Stimulated activated naive B cell treated with anti-CD40 and anti-IgM and Interleukin-4, amounts not matched to agents 10 μg/mL and 1 μg/mL and 100 μg/mL, for 72 hours (primary cell): ENCODE measurements at regions not wholly inside any gene's neighbourhood (a gene's known extent, or its start where the extent isn't known, plus 50 kb on each side); places are given as distances from the start of the nearest gene placed in this dataset.

Source experiments
- ATAC-seq, 2 donors: fragments of 150-1000 bp; cut with Tn5 transposase; replicated peaks; 2 replicates each; pipeline ENCODE4 v1.10.0; 2021; ENCODE audit warnings: moderate library complexity in 1 of 2
- DNase-seq: peaks from one replicate; pipeline ENCODE4 v3.0.0; 2021
- H3K27ac Mint-ChIP-seq: one replicate; pipeline ENCODE4 v1.8.0; 2022; ENCODE audit warnings: mild to moderate bottlenecking, mixed read lengths
- H3K27me3 Mint-ChIP-seq, 2 donors: one replicate each; pipeline ENCODE4 v1.8.0; 2022; ENCODE audit warnings: mixed read lengths in 2 of 2
- H3K36me3 Mint-ChIP-seq, 2 donors: one replicate each; pipeline ENCODE4 v1.8.0; 2022; ENCODE audit warnings: mixed read lengths in 2 of 2, mild to moderate bottlenecking in 1 of 2
- H3K4me1 Mint-ChIP-seq, 2 donors: one replicate each; pipeline ENCODE4 v1.8.0; 2022; ENCODE audit warnings: mixed read lengths in 2 of 2, mild to moderate bottlenecking in 1 of 2
- H3K4me3 Mint-ChIP-seq, 2 donors: one replicate each; pipeline ENCODE4 v1.8.0; 2022; ENCODE audit warnings: mild to moderate bottlenecking in 2 of 2, mixed read lengths in 2 of 2, moderate library complexity in 1 of 2
- H3K9me3 Mint-ChIP-seq, 2 donors: one replicate each; pipeline ENCODE4 v1.8.0; 2022; ENCODE audit warnings: mixed read lengths in 2 of 2, mild to moderate bottlenecking in 1 of 2

DNA sequence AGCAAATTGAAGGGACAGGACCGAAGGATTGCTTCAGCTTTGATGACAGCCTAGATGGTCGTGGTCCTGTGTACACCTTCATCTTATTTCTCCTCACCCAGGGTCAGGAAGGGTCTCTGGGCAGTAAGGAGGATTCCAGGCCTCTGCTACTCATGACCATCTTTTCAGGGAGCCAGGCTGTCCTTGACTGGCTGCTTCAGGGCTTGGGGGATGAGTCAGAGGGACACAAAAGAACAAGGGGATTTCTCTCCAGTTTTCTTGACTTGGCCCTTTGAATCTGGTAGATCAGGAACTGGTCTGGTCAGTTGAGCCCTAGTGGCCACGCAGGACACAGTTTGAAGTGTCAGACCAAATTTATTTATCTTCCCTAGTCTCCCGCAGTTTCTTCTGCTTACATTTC, 402.1 kb upstream of the CHD6 start:
- H3K4me1 Mint-ChIP-seq = no peaks in the 10 kb centered on the region
- no peak for DNase-seq
- H3K9me3 Mint-ChIP-seq = peaks cover 0 to 3% of the 10 kb centered on the region in 2 donors
- no peak overlapping the region for H3K27ac Mint-ChIP-seq
- H3K4me3 Mint-ChIP-seq = no peak overlapping the region
- ATAC-seq = no peak
- no peaks in the 10 kb centered on the region for H3K27me3 Mint-ChIP-seq
- no peaks in the 10 kb centered on the region for H3K36me3 Mint-ChIP-seq

DNA sequence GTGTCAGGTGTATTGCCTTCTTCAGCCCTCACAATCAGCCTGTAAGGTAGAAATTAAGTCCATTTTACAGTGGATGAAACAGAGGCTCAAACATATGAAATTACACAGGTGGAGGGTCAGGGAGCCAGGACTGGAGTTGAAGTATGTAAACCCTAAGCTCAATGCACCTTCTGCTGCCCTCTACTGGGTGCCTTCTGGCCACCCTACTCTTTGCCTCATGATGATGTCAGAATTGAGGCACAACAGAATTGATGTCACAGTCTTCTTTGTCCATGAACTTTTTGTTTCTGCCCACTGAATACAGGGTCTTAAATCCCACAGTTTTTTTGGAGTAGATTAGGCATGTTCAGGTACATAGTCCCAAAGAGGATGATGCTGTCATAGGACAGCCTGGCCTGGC, 400.8 kb upstream of the CHD6 start:
- no peaks in the 10 kb centered on the region for H3K4me1 Mint-ChIP-seq
- H3K27ac Mint-ChIP-seq = no peak overlapping the region
- H3K27me3 Mint-ChIP-seq = no peaks in the 10 kb centered on the region
- peaks cover 0 to 3% of the 10 kb centered on the region in 2 donors for H3K9me3 Mint-ChIP-seq
- H3K4me3 Mint-ChIP-seq = no peak overlapping the region
- H3K36me3 Mint-ChIP-seq = no peaks in the 10 kb centered on the region
- DNase-seq (no peak), ATAC-seq (no peak)

DNA sequence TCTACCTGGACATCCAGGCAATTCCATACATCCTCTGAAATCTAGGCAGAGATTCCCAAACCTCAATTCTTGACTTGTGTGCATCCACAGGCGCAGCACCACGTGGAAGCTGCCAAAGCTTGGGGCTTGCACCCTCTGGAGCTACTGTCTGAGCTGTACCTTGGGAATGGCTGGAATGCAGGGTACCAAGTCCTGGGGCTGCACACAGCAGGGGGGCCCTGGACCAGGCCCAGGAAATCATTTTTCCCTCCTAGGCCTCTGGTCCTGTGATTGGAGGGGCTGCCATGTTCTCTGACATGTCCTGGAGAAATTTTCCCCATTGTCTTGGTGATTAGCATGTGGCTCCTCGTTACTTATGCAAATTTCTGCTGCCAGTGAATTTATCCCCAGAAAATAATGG, 391.9 kb upstream of the CHD6 start:
- H3K36me3 Mint-ChIP-seq = peaks cover 0 to 2% of the 10 kb centered on the region in 2 donors
- DNase-seq (no peak), ATAC-seq (no peak)
- no peaks in the 10 kb centered on the region for H3K4me1 Mint-ChIP-seq
- no peaks in the 10 kb centered on the region for H3K27me3 Mint-ChIP-seq
- H3K27ac Mint-ChIP-seq = no peak overlapping the region
- H3K4me3 Mint-ChIP-seq = no peak overlapping the region
- peaks cover 7 to 18% of the 10 kb centered on the region in 2 donors for H3K9me3 Mint-ChIP-seq

DNA sequence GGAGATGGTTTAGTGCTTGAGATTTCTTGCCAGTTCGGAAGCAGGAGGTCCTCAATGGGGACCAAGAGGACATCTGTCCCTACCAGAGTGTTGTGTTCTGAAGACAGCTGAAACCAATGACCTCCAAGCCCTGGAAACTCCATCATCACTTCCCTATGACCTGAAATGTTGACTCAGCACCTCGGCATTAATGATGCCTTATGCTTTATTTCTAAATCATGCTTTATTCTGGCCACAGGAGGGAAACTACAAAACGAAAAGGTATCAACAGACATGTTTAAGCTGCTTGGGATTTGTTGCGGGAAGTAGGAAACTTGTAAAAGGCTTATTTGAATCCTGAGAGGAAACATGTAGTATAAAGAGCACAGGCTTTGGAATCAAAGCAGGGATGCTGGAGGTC, 389.1 kb upstream of the CHD6 start:
- Mint-ChIP-seq H3K27ac (no peak overlapping the region), H3K27me3 (no peaks in the 10 kb centered on the region), H3K4me3 (no peak overlapping the region), H3K36me3 (peaks cover 0 to 2% of the 10 kb centered on the region in 2 donors), H3K4me1 (no peaks in the 10 kb centered on the region), H3K9me3 (peaks cover 7 to 18% of the 10 kb centered on the region in 2 donors)
- DNase-seq (no peak), ATAC-seq (no peak)

DNA sequence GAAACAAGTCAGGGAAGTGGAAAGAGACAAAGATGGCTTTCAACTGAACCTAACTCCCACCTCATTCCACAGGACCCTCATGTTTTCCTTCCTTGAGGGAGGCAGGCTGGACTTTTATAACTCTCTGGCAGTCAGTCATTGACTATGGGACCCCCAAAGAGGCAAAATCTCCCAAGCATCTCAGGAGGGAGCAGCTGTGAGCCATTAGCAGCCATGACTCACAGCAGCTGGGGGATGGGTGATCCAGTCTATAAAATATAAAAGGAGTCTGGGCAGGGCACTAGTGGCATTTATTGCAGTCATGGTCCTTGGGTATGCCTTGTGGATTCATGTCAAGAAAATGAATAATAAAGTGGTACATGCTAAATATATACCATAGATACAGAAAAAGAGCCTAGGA, 387.0 kb upstream of the CHD6 start:
- DNase-seq (no peak), ATAC-seq (no peak)
- Mint-ChIP-seq H3K27me3 (no peaks in the 10 kb centered on the region), H3K27ac (no peak overlapping the region), H3K4me3 (no peak overlapping the region), H3K9me3 (peaks cover 7% of the 10 kb centered on the region in 2 donors), H3K36me3 (no peaks in the 10 kb centered on the region), H3K4me1 (no peaks in the 10 kb centered on the region)

DNA sequence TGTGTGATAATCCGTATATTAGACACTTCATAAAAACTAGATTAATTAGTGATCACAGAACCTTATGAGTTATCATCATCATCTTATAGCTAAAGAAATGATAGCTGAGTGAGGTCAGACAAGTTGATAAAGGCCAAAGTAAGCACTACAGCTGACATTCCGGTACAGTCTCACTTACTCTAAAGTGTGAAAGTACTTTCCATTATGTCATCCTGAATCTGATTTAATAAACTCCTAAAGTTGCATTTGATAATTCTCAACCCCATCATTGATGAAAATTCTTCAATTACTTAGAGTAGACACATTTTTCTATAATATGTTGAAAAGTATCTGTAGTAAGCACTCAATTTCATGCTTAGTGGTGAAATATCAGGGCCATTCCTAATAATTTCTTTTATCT, 385.2 kb upstream of the CHD6 start:
- no peaks in the 10 kb centered on the region for H3K27me3 Mint-ChIP-seq
- no peak for DNase-seq
- no peak overlapping the region for H3K27ac Mint-ChIP-seq
- no peak for ATAC-seq
- peaks cover 0 to 2% of the 10 kb centered on the region in 2 donors for H3K36me3 Mint-ChIP-seq
- H3K9me3 Mint-ChIP-seq = peaks cover 7 to 8% of the 10 kb centered on the region in 2 donors
- H3K4me1 Mint-ChIP-seq = no peaks in the 10 kb centered on the region
- H3K4me3 Mint-ChIP-seq = no peak overlapping the region

DNA sequence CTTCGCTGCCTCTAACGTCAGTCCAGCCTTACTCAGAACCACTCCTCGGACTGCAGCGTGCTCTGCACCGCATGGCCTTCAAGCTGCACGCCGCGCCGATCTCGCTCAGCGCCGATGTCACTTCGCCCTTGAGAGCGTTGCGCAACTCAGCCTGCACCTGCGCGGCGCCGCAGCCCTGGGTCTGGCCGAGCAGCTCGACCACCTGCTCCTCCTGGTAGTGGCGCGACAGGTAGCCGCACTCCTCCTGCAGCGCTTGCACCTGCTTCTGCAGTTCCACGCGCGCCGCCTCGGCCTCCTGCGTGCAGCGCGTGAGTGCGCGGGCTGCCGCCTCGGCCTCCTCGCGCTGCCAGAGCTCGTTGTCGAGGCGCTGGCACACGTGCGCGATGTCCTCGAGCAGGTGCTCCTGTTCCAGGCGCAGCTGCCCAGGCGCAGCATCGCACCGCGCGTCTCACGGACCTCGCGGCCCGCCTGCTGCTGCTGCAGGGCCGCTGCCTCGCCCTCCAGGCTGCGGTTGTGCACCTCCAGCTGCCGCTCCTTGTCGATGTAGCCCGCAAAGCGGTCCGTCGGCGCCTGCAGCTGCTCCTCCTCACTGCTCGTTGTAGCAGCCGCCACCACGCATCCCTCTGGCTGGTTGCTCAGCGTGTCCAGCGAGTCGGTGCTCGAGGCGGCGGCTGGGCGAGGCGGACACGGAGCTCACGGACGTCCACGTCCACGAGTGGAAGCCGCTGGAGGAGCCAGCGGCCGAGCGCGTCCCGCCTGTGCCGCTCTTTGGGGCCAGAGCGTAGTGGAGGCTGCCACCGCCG, 380.6 kb upstream of the CHD6 start:
- Mint-ChIP-seq H3K4me1 (no peaks in the 10 kb centered on the region), H3K27me3 (peaks cover 0 to 6% of the 10 kb centered on the region in 2 donors), H3K4me3 (no peak overlapping the region), H3K9me3 (peaks cover 10 to 12% of the 10 kb centered on the region in 2 donors), H3K36me3 (peaks cover 0 to 2% of the 10 kb centered on the region in 2 donors), H3K27ac (no peak overlapping the region)
- ATAC-seq (no peak), DNase-seq (no peak)

DNA sequence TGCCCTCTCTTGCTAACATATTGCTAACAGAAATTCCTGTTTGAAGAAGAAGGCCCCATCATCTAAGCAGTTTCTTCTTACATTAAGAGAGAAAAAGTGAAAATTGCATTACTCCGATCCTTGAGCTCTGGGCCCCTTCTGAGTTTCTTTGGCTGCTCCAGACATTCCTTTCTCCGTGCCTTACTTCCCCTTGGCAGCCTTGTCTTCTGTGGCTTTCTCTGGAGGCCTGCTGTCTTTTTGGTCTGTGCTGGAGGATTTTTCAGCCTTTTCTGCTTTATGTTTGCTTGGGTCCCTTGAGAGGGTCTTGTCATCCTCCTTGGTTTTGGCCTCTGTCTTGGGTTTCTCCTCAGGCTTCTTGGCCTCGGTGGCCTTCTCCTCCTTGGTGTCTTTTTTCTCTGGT, 378.8 kb upstream of the CHD6 start:
- no peak overlapping the region for H3K27ac Mint-ChIP-seq
- H3K4me1 Mint-ChIP-seq = no peaks in the 10 kb centered on the region
- H3K36me3 Mint-ChIP-seq = peaks cover 0 to 2% of the 10 kb centered on the region in 2 donors
- H3K27me3 Mint-ChIP-seq = peaks cover 0 to 6% of the 10 kb centered on the region in 2 donors
- H3K9me3 Mint-ChIP-seq = peaks cover 8 to 12% of the 10 kb centered on the region in 2 donors
- DNase-seq (no peak), ATAC-seq (no peak)
- H3K4me3 Mint-ChIP-seq = no peak overlapping the region

DNA sequence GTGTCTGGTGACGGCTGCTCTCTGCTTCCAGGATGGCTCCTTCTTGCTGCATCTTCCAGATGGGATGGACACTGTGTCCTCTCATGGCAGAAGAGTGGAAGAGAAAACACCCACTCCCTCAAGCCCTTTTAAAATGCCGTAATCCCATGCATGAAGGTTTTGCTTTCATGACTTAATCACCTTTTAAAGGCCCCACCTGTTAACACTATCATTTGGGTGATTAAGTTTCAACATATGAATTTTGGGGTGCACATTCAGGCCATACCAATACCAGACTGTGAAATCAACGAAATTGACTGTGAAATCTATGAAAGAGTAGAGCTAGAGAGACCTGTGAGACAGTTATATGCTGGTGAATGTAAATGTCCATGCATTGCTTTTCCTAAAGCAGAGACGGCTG, 374.3 kb upstream of the CHD6 start:
- DNase-seq (no peak), ATAC-seq (no peak)
- Mint-ChIP-seq H3K27ac (no peak overlapping the region), H3K4me3 (no peak overlapping the region), H3K36me3 (no peaks in the 10 kb centered on the region), H3K9me3 (peaks cover 2 to 4% of the 10 kb centered on the region in 2 donors), H3K4me1 (no peaks in the 10 kb centered on the region), H3K27me3 (peaks cover 3 to 6% of the 10 kb centered on the region in 2 donors)

DNA sequence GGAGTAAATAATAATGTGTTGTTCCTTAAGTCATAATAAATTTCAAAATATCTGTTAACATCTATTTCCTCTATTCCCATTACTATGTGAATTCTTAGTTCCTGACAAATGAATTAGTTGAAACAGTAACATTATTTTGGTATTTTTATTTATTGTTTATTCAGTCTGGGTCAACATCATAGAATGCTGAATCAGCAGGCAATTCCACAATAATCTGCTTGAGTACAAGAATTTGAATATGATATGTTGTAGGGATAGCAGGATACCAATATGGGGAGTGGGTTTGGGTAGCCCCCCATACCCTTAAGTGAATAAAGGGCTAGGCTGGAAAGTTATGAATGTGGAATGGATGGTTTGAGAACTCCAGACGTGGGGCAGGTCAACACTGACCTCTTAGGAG, 373.2 kb upstream of the CHD6 start:
- no peak overlapping the region for H3K4me3 Mint-ChIP-seq
- no peak for DNase-seq

DNA sequence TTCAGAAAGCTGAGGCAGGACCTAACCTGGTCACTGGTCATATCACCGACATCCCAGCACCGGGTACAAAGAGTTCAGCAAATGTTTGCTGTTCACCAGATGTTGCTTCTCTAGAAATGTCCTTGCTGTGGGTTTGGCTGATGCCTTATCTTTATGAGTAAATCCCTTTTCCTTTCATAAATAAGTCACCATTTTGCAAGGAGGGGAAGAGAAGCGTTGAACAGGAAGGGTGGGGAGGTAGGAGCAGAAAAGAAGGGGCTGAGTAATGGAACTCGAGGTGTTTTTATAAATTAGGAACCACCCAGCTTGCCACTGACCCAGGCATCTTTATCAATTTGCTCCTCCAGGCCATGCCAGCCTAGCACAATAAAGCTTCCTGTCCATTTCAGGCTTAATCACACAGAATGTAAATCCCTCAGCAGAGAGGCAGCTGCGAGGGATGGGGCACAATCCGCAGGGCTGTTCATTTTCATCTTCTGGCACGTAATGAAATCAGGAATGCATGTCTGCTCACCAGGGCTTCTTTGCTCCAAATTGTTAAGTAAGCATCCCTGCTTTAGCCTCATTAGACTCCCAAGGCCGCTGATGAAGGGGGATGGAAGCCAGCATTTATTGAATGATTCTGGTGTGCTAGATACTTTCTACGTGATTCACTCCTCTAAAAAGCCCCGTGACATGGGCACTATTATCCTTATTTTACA, 371.9 kb upstream of the CHD6 start:
- H3K27ac Mint-ChIP-seq = no peak overlapping the region
- ATAC-seq (no peak), DNase-seq (no peak)
- H3K36me3 Mint-ChIP-seq = no peaks in the 10 kb centered on the region
- H3K4me1 Mint-ChIP-seq = no peaks in the 10 kb centered on the region
- H3K4me3 Mint-ChIP-seq = no peak overlapping the region
- H3K27me3 Mint-ChIP-seq = peaks cover 0 to 5% of the 10 kb centered on the region in 2 donors
- peaks cover 2 to 5% of the 10 kb centered on the region in 2 donors for H3K9me3 Mint-ChIP-seq

More for the DNA sequence above, 373.2 kb upstream of the CHD6 start:
- no peak for ATAC-seq
- Mint-ChIP-seq H3K4me1 (no peaks in the 10 kb centered on the region), H3K9me3 (peaks cover 2 to 5% of the 10 kb centered on the region in 2 donors), H3K27me3 (peaks cover 0 to 5% of the 10 kb centered on the region in 2 donors), H3K36me3 (no peaks in the 10 kb centered on the region), H3K27ac (no peak overlapping the region)

DNA sequence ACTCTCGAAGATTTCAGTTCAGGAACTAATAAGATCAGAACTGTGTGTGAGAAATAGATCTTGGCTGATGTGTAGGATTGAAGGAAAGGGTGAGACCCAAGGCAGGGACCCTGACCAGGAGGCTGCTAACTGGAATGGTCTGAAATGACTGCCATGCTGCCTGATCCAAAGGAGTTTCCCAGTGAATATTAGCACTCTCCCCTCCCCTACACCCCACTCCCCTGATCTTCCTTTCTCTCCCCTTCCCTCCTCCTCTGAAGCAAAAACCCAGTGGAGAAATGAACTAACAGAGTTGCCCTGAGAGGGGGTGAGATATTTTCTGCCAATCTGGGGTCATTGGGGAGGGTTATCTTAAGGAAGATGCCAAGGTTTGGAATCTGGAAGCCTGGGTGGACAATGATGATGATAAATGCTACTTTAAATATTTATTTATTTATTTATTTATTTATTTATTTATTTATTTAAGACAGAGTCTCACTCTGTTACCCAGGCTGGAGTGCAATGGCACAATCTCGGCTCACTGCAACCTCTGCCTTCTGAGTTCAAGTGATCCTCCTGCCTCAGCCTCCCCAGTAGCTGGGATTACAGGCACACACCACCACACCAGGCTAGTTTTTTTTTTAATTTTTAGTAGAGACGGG, 371.0 kb upstream of the CHD6 start:
- Mint-ChIP-seq H3K36me3 (no peaks in the 10 kb centered on the region), H3K4me3 (no peak overlapping the region), H3K27ac (no peak overlapping the region), H3K4me1 (no peaks in the 10 kb centered on the region), H3K27me3 (peaks cover 0 to 5% of the 10 kb centered on the region in 2 donors), H3K9me3 (peaks cover 2 to 5% of the 10 kb centered on the region in 2 donors)
- DNase-seq (no peak), ATAC-seq (no peak)

DNA sequence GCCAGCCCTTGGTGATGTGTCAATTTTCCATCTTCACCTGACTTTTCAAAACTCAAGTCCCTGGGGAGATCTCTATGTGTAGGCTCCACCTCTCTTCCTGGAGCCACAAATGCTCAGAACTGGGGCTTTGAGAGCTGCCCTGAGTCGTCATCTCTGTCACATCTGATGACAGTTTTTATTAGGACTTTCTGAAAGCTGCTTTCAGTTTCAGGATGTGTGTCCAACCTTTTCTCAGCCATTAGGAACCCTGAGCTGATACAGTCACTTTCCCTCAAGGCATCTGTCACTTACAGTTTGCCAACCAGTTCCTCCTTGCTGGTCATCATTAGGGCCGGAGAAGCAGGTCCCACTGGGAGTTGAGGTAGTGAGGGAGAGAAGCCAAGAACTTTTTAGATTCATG, 365.9 kb upstream of the CHD6 start:
- peaks cover 0 to 5% of the 10 kb centered on the region in 2 donors for H3K27me3 Mint-ChIP-seq
- H3K9me3 Mint-ChIP-seq = peaks cover 4 to 5% of the 10 kb centered on the region in 2 donors
- H3K4me3 Mint-ChIP-seq = no peak overlapping the region
- no peak overlapping the region for H3K27ac Mint-ChIP-seq
- no peaks in the 10 kb centered on the region for H3K36me3 Mint-ChIP-seq
- DNase-seq (no peak), ATAC-seq (peak; percentile 27 to 59)
- H3K4me1 Mint-ChIP-seq = no peaks in the 10 kb centered on the region

DNA sequence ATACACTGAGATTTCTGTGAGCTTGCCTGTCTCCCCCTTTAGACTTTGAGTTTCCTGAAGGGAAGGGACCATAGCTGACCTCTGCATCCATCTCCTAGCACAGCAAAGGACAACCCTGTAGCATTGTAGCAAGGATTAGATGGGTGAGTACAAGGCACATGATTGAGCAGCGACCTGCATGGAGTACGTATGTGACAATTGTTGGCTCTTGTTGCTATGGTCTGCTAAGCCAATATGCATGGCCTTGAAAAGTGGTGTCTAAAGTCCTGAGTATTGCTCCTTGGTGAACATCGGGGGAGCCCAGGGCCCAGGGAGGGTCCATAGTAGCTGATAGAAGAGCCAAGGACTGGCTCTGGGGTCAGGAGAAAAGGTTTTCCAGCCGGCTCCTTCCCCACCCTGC, 365.0 kb upstream of the CHD6 start:
- peaks cover 4 to 5% of the 10 kb centered on the region in 2 donors for H3K9me3 Mint-ChIP-seq
- H3K36me3 Mint-ChIP-seq = no peaks in the 10 kb centered on the region
- DNase-seq = no peak
- no peak overlapping the region for H3K27ac Mint-ChIP-seq
- ATAC-seq = no peak
- H3K4me3 Mint-ChIP-seq = no peak overlapping the region
- H3K27me3 Mint-ChIP-seq = peaks cover 0 to 5% of the 10 kb centered on the region in 2 donors
- no peaks in the 10 kb centered on the region for H3K4me1 Mint-ChIP-seq
